ENCODE measurements at regions not wholly inside any gene's neighbourhood (a gene's known extent, or its start where the extent isn't known, plus 50 kb on each side); places are given as distances from the start of the nearest gene placed in this dataset.
"Not testable (repeated sequence)": the region's sequence is repeated elsewhere in the genome, so short reads cannot be mapped to it uniquely, and the experiment has no call there.

DNA sequence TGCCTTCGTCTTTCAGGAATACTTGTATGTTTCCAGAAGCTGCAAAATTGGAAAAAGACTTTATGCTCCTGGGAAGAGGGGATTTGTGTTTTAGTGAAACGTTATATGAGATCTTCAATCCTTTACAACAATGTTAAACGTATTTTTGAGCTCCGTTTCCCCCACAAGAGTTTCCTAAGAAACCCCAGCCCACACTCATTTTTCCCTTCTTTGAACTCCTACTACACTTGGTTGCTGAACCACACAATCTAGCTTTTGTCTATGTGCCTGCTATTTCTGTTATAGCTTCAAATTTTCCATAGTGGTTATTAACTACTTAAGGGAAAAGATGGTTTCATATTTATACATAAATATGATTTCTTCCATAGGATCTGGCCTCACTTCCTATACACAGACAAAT is 238.6 kb upstream of the ACTBL2 start:
- no peak for DNase-seq

DNA sequence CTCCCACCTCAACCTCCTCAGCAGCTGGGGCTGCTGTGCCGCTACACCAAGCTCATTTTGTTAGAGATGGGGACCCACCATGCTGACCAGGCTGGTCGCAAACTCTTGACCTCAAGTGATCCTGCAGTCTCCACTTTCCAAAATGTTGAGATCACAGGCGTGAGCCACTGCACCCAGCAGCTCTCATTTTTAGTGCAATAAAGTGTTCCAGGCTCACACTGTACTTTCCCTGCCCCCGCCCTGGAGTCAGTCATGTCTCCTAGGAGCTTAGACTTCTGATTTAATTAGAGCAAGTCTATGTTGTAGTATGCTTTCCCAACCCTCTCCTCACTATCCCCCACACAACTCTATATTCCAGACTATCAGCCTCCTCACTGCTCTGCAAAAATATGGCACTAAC is 238.0 kb upstream of the ACTBL2 start:
- no peak for DNase-seq

DNA sequence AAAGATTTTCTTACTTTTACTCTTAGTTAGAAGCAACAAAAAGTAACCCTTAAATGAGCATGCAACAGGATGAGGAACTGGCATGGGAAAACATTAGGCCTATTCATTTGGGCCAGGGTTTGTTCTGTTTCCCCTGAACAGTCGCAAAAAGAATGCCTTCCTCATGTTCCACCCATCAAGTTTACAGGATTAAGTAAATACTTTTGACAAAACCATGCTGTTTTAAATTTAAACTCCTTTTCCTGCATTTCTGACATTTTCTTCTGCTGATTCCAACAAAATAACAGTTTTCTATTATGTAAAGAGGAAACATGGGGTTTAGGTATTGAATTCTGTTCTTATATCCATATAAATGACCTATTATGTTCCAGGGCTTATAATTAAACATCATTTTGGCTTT is 236.6 kb upstream of the ACTBL2 start:
- no peak for DNase-seq

DNA sequence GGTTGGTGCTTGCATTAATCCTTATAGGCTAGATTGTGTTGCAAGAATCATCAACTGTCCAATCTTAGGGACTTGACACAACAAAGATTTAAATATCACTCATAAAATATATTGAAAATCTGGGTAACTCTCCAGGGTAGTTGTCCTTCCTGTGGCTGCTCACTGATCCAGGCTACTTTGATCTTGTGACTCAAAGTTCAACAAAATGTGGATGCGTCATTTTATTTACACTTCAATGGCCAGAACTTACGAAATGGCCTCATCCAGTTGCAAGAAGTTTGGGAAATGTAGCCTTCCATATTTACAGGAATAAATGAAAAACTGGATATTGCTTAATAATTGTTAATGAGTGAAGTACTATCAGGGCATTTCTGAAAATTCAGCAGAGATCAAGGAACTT is 235.5 kb upstream of the ACTBL2 start:
- DNase-seq: no peak

DNA sequence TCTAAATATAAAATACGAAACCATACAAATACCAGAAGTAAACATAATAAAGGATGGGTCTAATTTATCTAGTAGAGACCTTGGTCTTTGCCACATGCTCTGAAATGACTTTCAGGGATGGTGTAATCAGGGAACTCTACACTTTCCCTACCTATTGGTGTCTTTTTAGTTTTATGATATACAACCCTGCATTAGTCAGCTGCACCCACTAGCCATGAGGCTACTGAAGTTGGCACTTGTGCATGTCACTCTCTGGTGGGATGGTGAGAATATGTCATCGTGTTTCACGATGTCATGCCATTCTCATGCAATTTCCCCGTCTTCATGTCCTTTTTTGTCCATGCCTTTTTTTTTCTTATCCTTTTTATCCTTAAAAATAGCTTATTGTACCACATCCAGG is 234.9 kb upstream of the ACTBL2 start:
- no peak for DNase-seq

DNA sequence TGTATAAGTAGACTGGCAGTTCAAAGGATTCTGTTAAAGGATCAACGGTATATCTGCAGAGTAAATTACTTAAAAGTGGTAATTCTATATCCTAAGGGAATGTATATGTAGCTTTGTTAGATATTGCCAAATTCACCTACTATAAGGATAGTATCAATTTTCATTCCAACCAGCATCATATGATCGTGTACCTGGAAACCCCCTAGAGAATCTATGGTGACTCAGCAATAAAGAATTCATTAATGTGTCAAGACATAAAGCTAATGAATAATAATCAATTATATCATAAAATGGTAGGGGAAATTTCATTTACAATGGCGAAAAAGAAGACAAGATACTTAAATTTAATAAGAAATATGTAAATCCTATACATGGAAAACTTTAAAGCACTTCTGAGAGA is 234.1 kb upstream of the ACTBL2 start:
- no peak for DNase-seq

DNA sequence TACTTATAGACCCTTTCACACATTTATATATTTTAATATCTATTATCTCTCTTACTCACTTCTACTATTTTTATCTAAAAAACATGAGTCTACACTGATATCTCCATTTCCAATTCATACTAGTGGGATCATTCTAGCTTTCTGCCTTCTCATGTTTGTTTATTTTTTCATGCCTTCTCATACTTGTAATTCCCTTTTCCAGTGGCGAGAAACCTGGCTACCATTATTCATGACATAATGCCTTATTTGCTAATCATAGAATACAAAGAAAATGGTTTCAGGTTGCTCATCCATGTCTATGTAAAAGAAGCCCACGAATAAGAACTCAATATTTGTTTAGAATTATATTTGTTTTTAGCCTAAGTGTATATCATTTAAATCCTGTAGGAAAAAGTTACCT is 232.7 kb upstream of the ACTBL2 start:
- no peak for DNase-seq

DNA sequence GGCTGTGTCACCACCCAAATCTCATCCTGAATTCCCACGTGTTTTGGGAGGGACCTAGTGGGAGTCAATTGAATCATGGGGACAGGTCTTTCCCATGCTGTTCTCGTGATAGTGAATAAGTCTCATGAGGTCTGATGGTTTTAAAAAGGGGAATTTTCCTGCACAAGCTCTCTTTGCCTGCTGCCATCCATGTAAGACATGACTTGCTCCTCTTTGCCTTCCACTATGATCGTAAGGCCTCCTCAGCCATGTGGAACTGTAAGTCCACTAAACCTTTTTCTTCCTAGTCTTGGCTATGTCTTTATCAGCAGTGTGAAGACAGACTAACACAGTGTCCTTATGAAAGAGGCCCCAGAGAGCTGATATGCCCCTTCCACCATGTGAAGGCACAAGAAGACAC is 230.9 kb upstream of the ACTBL2 start:
- DNase-seq: not testable (repeated sequence)

DNA sequence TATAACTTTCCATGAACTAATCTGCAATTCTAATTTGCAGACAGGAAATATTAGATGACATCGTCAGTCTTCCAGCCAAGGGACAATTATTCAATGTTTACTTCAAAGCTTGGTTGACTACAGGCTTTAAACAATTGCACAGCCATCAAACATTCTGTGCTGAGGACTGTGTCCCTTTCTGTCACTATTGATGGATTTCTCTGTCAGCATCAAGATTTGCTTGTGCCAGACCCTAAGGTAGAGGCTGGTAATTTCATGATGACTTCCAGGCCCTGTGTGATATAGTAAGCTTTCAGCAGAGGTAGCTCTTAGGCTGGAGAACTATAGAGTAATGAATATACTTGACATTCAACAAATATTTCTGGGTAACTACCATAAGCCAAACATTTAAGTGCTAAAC is 229.3 kb upstream of the ACTBL2 start:
- DNase-seq: no peak

DNA sequence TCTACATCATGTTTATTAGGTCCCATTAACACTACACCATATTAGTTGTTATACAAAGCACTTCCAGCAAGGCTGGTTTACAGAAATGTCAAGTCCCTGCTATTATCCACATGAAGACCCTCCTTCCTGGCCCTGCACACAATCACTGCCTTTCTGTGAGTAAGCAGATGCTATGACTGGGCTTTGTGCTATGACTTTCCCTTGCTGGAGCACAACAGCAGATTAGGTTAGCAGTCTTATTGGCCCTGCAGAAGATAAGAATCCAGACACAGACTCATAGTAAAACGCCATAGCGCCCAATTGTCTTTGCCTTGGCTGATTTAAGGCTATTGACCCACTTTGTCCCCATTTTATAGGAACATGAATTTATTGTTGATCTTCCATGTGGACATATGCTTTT is 228.9 kb upstream of the ACTBL2 start:
- no peak for DNase-seq

DNA sequence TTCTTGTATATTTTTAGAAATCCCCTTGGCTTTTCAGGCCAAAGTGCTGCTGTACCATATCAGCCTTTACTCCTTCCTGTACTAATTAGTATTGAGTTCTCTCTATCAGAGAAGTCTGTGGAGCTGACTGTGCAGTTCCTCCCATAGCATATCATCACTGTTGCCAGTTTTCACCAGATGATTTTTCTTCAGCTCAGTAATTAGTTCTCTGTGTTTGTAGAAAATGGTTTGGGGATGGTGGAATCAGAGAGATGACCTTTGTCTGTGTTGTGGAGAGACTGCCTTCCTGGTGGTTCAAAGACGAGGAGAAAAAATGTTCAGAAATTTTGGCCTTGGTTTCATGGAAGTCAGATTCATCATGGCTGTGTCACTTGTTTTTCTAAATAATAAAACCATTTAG is 227.5 kb upstream of the ACTBL2 start:
- DNase-seq: no peak

DNA sequence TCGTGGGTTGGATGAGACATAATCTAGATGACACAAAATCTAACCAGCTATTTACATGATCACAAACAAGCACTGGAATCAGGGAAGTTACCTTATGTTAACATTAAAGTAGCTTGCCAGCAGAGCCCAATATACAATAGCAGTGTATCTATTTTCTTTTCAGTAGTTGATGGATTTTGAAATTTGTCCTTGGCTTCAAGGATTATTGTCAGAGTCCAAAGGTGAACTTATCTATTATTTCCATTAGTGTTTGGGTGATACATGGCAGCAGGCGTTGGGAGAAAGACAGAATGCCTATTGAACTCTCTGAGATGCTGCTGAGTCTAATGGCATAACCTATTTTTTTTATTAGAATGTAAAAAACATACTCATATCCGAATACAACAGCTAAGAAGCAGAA is 223.2 kb upstream of the ACTBL2 start:
- DNase-seq: no peak

DNA sequence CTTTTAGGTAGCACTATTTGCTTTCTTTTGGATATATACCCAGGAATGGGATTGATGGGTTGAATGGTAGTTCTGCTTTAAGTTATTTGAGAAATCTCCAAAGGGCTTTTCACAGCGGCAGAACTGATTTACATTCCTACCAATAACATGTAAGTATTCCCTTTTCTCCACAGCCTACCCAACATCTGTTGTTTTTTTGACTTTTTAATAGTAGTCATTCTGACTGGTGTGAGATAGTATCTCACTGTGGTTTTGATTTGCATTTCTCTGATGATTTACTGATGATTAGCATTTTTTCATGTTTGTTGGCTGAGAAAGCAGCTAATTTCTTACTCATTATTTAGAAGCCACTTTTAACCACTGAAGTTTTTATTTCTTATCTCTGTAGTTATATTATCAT is 221.1 kb upstream of the ACTBL2 start:
- no peak for DNase-seq

DNA sequence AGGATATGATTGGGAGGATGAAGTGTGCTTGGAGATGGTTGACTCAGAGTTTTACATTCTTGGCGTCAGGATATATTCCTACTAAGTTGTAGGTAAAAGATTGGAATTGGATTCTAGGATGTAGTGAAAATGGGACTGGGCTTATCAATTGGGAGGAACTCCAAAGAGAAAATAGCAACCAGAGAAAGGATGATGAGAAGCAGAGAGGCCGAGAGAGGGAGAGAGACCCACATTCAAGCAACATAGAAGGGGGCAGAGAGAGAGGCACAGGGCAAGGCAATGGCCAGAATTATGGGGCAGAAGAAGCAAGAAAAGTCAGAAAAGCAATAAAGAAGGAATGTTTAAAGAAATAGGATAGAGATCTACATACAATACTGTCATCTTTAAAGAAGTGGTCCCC is 217.9 kb upstream of the ACTBL2 start:
- DNase-seq: no peak

DNA sequence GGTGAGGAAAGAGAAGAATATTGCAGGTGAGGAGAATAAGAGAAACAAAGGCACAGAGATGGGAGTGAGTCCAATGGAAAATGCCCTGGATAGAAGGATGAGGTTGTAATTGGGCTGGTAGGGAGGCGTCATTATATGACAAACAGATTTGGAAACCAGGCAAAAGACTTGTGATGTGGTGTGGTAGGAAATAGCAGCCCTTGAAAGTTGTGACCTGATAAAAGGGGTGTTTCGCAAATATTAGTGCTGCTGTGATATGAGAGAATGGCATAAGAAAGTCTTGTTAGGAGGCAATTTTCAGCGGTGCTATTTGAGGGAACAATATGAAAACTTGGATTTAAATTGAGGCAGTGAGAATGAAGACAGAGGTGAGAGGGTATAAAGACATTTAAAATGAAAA is 217.5 kb upstream of the ACTBL2 start:
- DNase-seq: no peak

DNA sequence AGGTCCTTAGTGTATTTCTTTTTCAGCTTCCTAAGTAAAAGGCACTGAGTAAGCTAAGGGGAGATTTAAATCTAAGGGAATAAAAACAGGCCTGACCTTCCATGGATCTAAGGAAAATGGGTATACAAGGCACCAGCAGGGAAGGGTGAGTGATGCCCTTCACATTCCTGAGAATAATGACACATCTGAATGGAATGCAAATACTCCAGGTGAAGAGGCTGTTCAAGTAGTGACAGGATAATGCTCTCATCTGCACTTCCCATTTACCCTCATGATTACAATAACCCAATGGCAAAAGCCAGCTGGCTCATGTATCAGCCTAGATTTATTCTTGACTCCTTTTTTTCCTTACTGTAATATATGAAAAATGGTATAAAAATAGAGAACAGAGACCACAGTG is 216.2 kb upstream of the ACTBL2 start:
- DNase-seq: no peak

DNA sequence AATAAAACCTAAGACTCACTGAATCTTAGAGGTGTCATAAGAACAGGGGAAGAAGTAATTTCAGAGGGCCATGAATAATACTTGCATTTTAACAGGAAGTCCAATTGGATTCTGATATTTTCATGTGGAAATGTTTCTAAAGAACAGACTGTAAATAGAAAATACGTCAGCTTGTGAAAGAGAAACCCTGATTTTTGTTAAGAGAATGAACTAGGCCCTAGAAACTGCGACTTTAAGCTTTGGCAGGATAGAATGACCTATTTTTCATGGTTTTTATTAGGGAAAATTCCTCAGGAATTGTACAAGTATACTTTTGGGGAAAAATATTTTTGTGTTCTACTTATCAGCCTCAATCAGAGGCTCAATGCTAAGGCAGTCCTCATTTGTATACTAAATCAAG is 215.5 kb upstream of the ACTBL2 start:
- DNase-seq: no peak

DNA sequence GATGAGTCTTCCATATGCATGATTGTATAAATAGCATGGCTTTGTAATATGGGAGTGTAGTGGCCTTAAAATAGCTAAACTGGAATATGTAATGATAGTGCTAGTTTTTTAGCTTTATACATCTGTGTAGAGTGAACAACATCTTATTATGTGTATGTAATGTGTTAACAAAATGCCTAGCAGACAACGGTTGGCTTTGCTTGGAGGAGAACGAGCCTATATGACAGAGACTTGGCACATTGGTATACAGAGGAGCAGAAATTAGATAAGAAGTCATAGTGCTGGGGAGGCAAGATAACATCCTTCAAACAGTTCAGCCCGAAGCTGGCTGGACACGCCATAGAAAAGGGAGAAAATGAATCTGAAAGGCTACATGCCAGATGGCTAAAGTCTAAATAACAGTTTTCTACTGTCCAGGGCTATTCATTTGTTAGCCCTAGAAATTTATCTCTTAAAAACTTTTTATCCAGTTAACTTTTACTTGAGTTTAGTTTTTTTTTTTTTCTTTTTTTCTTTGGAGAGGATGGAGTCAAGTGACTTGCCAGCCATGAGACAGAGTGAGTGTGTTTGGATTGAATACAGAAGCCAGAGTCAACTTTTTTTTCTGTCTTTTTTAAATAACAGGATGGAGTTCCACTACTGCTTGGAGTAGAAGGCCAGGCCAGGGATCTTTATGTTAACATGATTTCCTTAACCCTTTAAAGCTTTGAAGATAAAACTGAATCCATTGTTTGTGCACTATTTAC is 214.4 kb upstream of the ACTBL2 start:
- no peak for DNase-seq

DNA sequence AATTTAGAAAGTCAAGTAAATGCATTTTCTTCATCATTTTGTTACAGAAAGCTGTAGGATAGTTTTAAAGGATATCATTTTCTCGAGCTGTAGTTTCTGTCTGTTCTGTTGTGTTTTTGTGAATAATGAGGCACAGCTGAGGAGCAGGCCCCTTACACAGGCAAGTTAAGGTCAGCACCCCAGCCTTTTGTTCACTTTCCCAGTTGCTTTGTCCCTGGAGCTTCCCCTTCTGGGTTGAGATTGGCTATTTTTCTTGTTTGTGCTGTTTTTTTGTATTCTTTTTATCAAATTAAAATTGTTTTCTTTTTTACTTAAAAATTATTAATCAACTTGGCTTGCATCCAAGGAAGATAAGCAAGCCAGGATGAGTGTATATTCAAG is 213.8 kb upstream of the ACTBL2 start:
- no peak for DNase-seq

DNA sequence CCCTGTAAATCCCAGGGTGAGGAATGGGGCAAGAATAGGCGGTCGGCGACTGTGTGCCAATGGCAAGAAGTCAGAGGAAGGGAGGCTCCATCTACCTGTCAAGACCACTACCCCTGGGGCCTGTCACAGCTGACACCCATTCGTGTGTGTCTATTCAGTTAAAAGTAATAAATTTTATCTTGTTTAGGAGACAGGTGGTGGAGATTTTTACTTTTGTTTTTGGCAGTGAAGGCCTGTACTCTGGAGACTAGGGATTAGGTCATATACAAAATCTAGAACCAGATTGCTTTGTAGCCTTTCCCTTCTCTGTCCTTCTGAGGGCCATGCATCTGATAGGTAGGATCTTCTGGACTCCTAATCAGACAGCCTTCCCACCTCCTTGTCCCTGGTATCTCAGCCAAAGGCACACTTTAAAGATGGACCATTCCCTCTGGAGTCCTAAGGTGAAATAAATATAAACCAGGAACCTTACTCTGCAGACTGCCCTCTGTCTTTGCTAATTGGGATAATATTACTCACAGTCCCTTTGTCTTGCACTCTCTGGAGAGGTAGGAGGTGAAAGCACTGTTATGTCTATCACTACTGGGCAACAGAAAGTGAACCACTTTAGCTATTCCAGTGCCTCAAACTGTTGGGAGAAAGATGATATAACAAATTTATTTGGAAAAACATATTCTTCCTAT is 213.2 kb upstream of the ACTBL2 start:
- no peak for DNase-seq

DNA sequence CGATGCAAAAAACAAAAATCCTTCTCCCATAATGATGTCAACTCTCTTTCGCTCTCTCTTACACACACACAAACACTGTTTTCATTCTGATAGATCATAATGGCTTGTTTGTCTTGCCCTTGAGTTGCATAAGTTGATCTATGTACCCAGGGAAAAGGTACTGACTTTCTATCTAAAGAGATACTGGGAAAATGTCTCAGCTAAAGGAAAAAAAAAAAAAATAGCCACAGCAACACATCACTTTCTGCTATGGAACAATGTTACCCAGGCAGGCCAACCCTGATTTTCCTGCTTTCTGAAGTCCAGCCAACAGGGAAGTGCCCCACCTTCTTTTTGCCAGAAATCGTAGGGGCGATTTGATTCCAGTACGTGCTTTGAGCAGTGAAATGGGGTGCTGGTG is 212.6 kb upstream of the ACTBL2 start:
- DNase-seq: no peak

DNA sequence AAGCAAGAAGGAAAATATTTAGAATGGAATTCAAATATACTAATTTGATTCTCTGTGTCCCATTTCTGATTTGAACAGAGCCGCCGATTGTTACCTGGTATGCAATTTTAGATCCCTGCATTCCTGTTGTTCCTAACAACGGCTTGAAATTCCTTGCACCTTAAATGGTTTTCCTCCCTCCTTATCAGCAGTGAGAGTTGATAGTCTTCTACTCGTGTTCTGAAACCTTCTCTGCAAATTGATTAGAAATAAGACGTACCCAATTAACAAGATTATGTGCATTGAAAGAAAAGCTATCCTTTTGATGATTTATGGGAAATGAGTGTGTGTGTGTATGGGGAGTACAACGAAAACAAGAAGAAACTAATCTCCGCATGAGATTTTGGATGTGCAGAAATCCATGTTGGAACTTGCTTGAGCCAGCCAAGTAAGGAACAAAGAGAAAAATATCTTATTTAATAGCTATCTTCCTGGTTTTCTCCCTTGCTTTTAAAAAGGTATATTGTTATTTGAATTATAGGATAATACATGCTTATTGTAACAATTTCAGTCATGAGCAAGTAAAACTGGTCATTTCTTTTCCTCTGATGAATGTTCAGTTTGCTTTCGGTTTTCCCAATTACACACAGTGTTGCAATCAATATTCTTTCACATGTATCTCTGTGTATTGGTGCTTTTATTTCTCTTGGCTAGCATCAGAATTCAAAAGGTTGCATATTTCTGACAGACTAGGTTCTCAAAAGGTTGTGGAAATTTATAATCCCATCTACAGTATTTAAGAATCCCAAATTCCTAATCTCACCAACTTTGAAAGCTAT is 211.1 kb upstream of the ACTBL2 start:
- no peak for DNase-seq

DNA sequence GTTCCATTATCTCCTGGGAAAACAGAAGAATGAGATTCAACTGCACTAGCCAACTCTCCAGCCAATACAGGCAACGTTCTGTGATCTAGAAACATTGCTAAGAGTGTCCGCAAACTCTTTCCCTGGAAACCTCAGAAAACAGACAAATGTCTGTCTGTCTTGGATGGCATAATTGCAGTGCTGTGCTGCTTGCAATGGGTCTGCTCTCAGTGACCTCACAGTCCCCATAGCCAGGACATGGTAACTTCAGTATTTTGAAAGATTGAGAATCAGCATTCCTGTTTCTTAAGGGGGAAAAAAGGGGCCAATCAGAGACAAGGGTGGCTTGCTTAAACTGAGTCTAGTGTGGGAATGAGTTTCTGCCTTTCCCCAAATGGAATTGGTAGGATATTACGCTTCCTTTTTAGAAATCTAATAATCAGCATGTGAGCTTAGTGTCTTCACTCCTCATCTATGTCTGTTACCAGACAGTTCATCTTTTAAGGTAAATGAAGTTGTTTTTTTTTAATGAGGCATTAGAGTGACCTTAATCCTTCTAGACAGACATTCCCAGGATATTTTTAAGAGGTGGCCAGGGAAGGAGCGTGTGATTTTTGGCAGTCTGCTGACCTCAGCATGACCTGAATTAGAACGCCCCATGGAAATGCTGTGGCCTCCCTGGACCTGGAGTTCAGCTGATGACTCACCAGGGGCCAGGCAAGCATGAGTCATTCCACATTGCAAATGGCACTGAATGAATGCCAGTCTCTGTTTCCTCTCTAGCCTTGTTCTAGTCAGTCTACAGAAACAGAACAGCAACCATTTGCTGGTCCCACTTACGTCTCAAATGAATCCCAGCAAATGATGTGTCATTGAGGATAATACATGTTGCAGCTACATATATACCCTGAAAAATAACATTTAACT is 210.2 kb upstream of the ACTBL2 start:
- peak; percentile 12 for DNase-seq
